DOHH2 (cell line): ENCODE measurements at regions not wholly inside any gene's neighbourhood (a gene's known extent, or its start where the extent isn't known, plus 50 kb on each side); places are given as distances from the start of the nearest gene placed in this dataset.

Experiments used
- EZH2phosphoT487 ChIP-seq: fragments of 200-600 bp; sonication (generic); IDR thresholded peaks from 2 replicates; pipeline ENCODE4 v1.6.1; 2017; ENCODE audit warnings: borderline replicate concordance, mild to moderate bottlenecking, antibody characterized with exemption, low read length, moderate library complexity, mixed read lengths
- TF ChIP-seq, protein P1 (sequence below): fragments of 200-600 bp; sonication (generic); IDR thresholded peaks from one replicate; pipeline ENCODE4 v1.5.1; 2014; ENCODE audit warnings: antibody characterized with exemption, mild to moderate bottlenecking, low read depth, low read length; ENCODE audit not compliant: poor library complexity, severe bottlenecking

DNA sequence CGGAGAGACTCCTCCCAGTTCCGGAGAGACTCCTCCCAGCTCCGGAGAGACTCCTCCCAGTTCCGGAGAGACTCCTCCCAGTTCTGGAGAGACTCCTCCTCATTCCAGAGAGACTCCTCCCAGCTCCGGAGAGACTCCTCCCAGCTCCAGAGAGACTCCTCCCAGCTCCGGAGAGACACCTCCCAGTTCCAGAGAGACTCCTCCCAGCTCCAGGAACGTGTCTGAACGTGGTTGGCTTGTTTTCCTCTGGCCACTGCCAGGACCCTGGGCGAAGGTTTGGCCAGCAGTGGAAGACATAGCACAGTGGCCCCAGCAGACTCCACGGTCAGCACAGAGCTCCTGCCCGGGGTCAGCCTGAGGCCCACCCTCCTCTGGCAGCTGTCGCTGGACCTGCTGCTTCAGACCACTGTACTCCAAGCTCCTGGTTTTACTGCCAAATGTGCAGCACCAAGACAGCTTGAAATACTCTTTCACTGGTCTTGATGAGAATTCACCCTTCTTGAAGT is 122.3 kb upstream of the AFDN start:
- TF ChIP-seq, protein P1, sequence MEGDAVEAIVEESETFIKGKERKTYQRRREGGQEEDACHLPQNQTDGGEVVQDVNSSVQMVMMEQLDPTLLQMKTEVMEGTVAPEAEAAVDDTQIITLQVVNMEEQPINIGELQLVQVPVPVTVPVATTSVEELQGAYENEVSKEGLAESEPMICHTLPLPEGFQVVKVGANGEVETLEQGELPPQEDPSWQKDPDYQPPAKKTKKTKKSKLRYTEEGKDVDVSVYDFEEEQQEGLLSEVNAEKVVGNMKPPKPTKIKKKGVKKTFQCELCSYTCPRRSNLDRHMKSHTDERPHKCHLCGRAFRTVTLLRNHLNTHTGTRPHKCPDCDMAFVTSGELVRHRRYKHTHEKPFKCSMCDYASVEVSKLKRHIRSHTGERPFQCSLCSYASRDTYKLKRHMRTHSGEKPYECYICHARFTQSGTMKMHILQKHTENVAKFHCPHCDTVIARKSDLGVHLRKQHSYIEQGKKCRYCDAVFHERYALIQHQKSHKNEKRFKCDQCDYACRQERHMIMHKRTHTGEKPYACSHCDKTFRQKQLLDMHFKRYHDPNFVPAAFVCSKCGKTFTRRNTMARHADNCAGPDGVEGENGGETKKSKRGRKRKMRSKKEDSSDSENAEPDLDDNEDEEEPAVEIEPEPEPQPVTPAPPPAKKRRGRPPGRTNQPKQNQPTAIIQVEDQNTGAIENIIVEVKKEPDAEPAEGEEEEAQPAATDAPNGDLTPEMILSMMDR: no peak
- TF ChIP-seq EZH2phosphoT487: no peak
